PC-3 (cell line): ENCODE measurements at regions not wholly inside any gene's neighbourhood (a gene's known extent, or its start where the extent isn't known, plus 50 kb on each side); places are given as distances from the start of the nearest gene placed in this dataset.

Source experiments
- ATAC-seq: fragments of 200-7000 bp; cut with Tn5 transposase; 2 replicates; pipeline ENCODE4 v1.9.1; 2020; ENCODE audit warnings: mild to moderate bottlenecking, moderate library complexity
- BruUV-seq: library from RNA; stranded (reverse); fragments of 400-500 nt; replicated peaks from 2 replicates; lab custom pipeline; 2021; lab: Mats Ljungman, UMichigan
- CTCF ChIA-PET: fragments of 300-600 bp; sonication (Branson Sonifier 250); formaldehyde crosslinking; loops from one replicate; lab custom pipeline; 2022; ENCODE audit warnings: antibody characterized with exemption; lab: Charles Lee
- POLR2A ChIA-PET: fragments of 300-600 bp; sonication (Branson Sonifier 250); formaldehyde crosslinking; loops from one replicate; lab custom pipeline; 2022; ENCODE audit warnings: antibody characterized with exemption; ENCODE audit not compliant: unreplicated experiment; lab: Charles Lee
- DNase-seq: peaks from one replicate; pipeline ENCODE4 v3.0.0-alpha.2; 2015
- H2AFZ ChIP-seq: fragments of 300-600 bp; sonication (generic); 2 replicates; pipeline ENCODE4 v1.6.0; 2016; ENCODE audit warnings: antibody characterized with exemption, low read length
- H3F3A ChIP-seq: fragments of 300-600 bp; sonication (generic); one replicate; pipeline ENCODE4 v1.6.0; 2017; ENCODE audit warnings: antibody characterized with exemption, low read length, control low read depth, mild to moderate bottlenecking; ENCODE audit not compliant: unreplicated experiment
- H3K27ac ChIP-seq: fragments of 300-600 bp; sonication (generic); 2 replicates; pipeline ENCODE4 v1.5.1; 2016; ENCODE audit warnings: mild to moderate bottlenecking, low read length
- H3K27me3 ChIP-seq: fragments of 300-600 bp; sonication (generic); 2 replicates; pipeline ENCODE4 v1.6.1; 2016; ENCODE audit warnings: low read length, mixed read lengths
- H3K36me3 ChIP-seq: fragments of 300-600 bp; sonication (generic); 2 replicates; pipeline ENCODE4 v1.6.1; 2016; ENCODE audit warnings: low read depth, mixed run types, low read length, mixed read lengths
- H3K4me1 ChIP-seq: fragments of 300-600 bp; sonication (generic); 2 replicates; pipeline ENCODE4 v1.5.1; 2016; ENCODE audit warnings: low read length; ENCODE audit not compliant: insufficient read depth
- H3K4me2 ChIP-seq: fragments of 300-600 bp; sonication (generic); 2 replicates; pipeline ENCODE4 v1.6.0; 2016; ENCODE audit warnings: low read length
- H3K4me3 ChIP-seq: fragments of 300-600 bp; sonication (generic); 2 replicates; pipeline ENCODE4 v1.5.1; 2016; ENCODE audit warnings: mild to moderate bottlenecking, low read length, mixed read lengths
- H3K79me2 ChIP-seq: fragments of 300-600 bp; sonication (generic); 2 replicates; pipeline ENCODE4 v1.6.1; 2017; ENCODE audit warnings: low read length, mixed read lengths
- H3K9ac ChIP-seq: fragments of 300-600 bp; sonication (generic); 2 replicates; pipeline ENCODE4 v1.6.0; 2016; ENCODE audit warnings: mild to moderate bottlenecking, low read length
- H3K9me2 ChIP-seq: fragments of 300-600 bp; sonication (generic); replicated peaks from 2 replicates; pipeline ENCODE4 v1.6.1; 2016; ENCODE audit warnings: mixed run types, low read length, mixed read lengths
- H3K9me3 ChIP-seq: fragments of 300-600 bp; sonication (generic); 2 replicates; pipeline ENCODE4 v1.6.1; 2016; ENCODE audit warnings: low read length, mixed read lengths
- H4K20me1 ChIP-seq: fragments of 300-600 bp; sonication (generic); 2 replicates; pipeline ENCODE4 v1.6.1; 2016; ENCODE audit warnings: low read length, mixed read lengths
- CTCF ChIP-seq: fragments of 300-600 bp; sonication (generic); conservative IDR thresholded peaks from 2 replicates; pipeline ENCODE4 v1.5.1; 2017; ENCODE audit warnings: antibody characterized with exemption, low read depth, mild to moderate bottlenecking, low read length
- EZH2 ChIP-seq: fragments of 300-600 bp; sonication (generic); IDR thresholded peaks from one replicate; pipeline ENCODE4 v1.6.1; 2017; ENCODE audit warnings: antibody characterized with exemption, mild to moderate bottlenecking, low read length; ENCODE audit not compliant: unreplicated experiment
- EZH2phosphoT487 ChIP-seq: fragments of 300-600 bp; sonication (generic); IDR thresholded peaks from 2 replicates; pipeline ENCODE4 v1.6.1; 2018; ENCODE audit warnings: mild to moderate bottlenecking, antibody characterized with exemption, low read length, borderline replicate concordance
- intact Hi-C: fragments of 100-400 bp; cut with micrococcal nuclease; formaldehyde crosslinking; loops from 2 replicates; pipeline ENCODE4 v1.9.0; 2023

- DNase-seq (peak; percentile 4), ATAC-seq (peak; percentile 53)
- Histone ChIP-seq H3K36me3 (no peaks in the 10 kb centered on the region), H3K9ac (no peak overlapping the region), H3K27ac (no peak overlapping the region), H3K9me3 (no peaks in the 10 kb centered on the region), H4K20me1 (no peaks in the 10 kb centered on the region), H3F3A (no peaks in the 10 kb centered on the region), H3K4me3 (peak overlapping the region; percentile 52), H3K79me2 (no peaks in the 10 kb centered on the region), H3K9me2 (no peaks in the 10 kb centered on the region), H3K4me1 (peaks cover 19% of the 10 kb centered on the region), H3K4me2 (peak overlapping the region; percentile 79), H2AFZ (peak overlapping the region; percentile 70), H3K27me3 (no peaks in the 10 kb centered on the region)
- intact Hi-C loops = no loop called here
- CTCF ChIA-PET = no interaction called here
- BruUV-seq = no TSS peak
- POLR2A ChIA-PET = no interaction called here
- no peak for TF ChIP-seq EZH2phosphoT487
- TF ChIP-seq CTCF = no peak
- no peak for TF ChIP-seq EZH2
These were observed 404.4 kb upstream of the GJE1 start for GRCh38 chr6:141728330-141728729.

GRCh38 chr6:141726248-141726647 lies 406.5 kb upstream of the GJE1 start:
- no peak overlapping the region for H3K27ac ChIP-seq
- no peaks in the 10 kb centered on the region for H3K9me2 ChIP-seq
- DNase-seq (no peak), ATAC-seq (no peak)
- TF ChIP-seq CTCF = no peak
- no peak for TF ChIP-seq EZH2
- no peak for TF ChIP-seq EZH2phosphoT487
- no peaks in the 10 kb centered on the region for H3K79me2 ChIP-seq
- BruUV-seq = no TSS peak
- no peaks in the 10 kb centered on the region for H3K27me3 ChIP-seq
- H3K4me3 ChIP-seq = no peak overlapping the region
- POLR2A ChIA-PET = no interaction called here
- CTCF ChIA-PET = no interaction called here
- H2AFZ ChIP-seq = no peak overlapping the region
- H3K36me3 ChIP-seq = no peaks in the 10 kb centered on the region
- no peak overlapping the region for H3K4me2 ChIP-seq
- no peaks in the 10 kb centered on the region for H3K9me3 ChIP-seq
- H4K20me1 ChIP-seq = no peaks in the 10 kb centered on the region
- intact Hi-C loops = no loop called here
- peaks cover 19% of the 10 kb centered on the region for H3K4me1 ChIP-seq
- no peaks in the 10 kb centered on the region for H3F3A ChIP-seq
- no peak overlapping the region for H3K9ac ChIP-seq

GRCh38 chr6:141724731-141725130 lies 408.0 kb upstream of the GJE1 start:
- H3K9me2 ChIP-seq = no peaks in the 10 kb centered on the region
- no peaks in the 10 kb centered on the region for H3K36me3 ChIP-seq
- H3K27me3 ChIP-seq = no peaks in the 10 kb centered on the region
- no peak for DNase-seq
- H3K79me2 ChIP-seq = no peaks in the 10 kb centered on the region
- no peak for TF ChIP-seq CTCF
- no peak for TF ChIP-seq EZH2phosphoT487
- no peak for TF ChIP-seq EZH2
- no peak overlapping the region for H3K4me2 ChIP-seq
- no peak overlapping the region for H3K27ac ChIP-seq
- CTCF ChIA-PET = no interaction called here
- H2AFZ ChIP-seq = no peak overlapping the region
- H3K4me3 ChIP-seq = no peak overlapping the region
- no TSS peak for BruUV-seq
- H3K9ac ChIP-seq = no peak overlapping the region
- H3K9me3 ChIP-seq = no peaks in the 10 kb centered on the region
- no peak for ATAC-seq
- H3F3A ChIP-seq = no peaks in the 10 kb centered on the region
- POLR2A ChIA-PET = no interaction called here
- H4K20me1 ChIP-seq = no peaks in the 10 kb centered on the region
- peaks cover 14% of the 10 kb centered on the region for H3K4me1 ChIP-seq
- intact Hi-C loops = no loop called here
